GM19324 (cell line): ENCODE measurements at regions not wholly inside any gene's neighbourhood (a gene's known extent, or its start where the extent isn't known, plus 50 kb on each side); places are given as distances from the start of the nearest gene placed in this dataset.

Experiments
- ATAC-seq: cut with Tn5 transposase; IDR thresholded peaks from one replicate; pipeline ENCODE4 v1.9.1; 2021; ENCODE audit warnings: mild to moderate bottlenecking, moderate library complexity; ENCODE audit not compliant: unreplicated experiment, low FRiP score

DNA sequence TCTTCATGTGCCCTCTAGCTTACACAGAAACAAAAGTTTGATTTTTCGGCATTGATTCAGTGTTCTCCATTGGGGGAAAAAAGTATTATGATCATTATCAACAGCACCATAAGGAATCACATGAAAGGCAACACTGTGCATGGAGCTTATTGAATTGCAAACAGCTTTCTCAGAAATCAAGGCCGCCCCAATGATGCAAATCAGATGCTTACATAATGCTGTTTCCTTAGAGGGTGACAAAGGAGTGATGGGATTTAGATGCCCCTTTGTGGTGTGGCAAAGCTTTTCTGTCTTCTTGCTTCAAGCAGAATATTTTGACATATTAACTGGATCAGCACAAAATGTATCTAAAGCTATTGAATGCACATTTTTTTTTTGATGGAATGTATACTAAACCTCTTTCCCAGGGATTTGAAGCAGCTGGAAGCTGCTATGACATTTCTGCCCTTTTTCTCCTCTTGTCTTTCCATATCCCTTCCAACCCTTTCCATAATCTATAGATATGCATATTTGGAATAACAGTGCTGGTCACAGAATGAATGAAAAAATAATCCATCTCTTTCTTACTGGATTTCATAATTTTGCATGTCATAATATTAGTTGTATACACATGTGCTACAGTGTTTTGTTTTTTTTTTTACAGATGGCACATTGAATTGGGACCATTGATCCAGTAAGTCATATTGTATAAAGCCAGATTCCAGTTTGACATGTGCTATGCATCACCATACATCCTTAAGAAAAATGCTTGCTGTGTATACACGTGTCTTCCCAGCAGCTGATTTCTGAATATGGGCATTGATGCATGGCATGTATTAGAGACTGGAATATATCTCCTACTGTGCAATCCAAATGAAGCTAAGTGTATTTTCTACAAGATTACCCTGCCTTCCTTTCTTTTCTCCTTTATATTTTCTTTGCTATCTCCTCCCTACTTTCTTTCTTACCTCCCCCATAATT, 259.7 kb upstream of the DCN start:
- no peak for ATAC-seq

- no peak for ATAC-seq
Measured at GRCh38 chr12:91441246-91441645, 258.6 kb upstream of the DCN start.

DNA sequence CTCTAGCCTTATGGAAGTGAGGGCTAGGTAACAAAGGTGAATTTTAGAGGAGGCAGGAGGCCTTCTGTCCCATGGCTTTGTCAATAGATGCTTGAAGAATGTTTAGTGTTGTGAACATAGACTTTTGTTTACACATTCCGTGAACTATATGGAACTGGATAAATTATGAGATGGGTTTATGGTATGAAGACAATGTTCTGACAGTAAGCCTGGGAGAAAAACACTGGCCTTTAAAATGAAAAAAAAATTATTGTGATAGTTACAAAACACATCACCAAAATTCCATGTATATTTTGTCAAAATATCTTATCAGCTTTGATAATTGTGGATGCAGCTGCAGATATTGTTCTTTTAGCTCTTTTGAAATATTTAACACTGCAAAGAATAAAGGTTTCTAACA, 251.5 kb upstream of the DCN start:
- ATAC-seq, result no peak

DNA sequence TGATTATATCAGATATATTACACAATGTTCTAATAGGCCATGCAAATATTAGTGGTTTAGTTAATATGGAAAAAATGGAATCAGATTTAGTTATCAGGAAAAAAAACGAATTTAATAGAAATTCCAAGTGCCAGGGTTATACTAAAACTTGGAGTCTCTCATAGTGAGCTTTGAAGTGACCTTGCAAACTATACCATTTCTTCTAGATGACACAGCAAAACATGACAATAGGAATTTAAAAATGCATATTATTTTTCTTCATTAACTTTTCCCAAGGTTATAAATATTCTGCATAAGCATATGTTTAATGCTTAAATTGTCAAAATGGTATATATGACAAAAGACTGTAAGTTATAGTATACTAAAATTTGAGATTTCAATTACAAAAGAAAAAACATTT, 250.1 kb upstream of the DCN start:
- ATAC-seq, result no peak

GRCh38 chr12:91432089-91432488, 249.5 kb upstream of the DCN start:
- no peak for ATAC-seq

DNA sequence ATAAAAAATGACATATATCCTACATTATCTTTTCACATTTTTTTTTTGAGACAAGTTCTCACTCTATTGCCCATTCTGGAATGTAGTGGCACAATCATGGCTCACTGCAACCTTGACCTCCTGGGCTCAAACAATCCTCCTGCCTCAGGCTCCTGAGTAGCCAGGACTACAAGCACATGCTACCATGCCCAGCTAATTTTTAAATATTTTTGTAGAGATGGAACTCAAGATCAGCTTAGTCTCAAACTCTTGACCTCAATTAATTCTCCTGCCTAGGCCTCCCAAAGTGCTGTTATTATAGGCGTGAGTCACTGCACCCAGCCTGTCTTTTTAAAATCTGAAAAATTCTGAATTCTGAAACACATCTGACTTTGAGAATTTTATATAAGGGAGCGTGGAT, 241.9 kb upstream of the DCN start:
- no peak for ATAC-seq

- no peak for ATAC-seq
Measured at GRCh38 chr12:91423693-91424050, 241.1 kb upstream of the DCN start.

DNA sequence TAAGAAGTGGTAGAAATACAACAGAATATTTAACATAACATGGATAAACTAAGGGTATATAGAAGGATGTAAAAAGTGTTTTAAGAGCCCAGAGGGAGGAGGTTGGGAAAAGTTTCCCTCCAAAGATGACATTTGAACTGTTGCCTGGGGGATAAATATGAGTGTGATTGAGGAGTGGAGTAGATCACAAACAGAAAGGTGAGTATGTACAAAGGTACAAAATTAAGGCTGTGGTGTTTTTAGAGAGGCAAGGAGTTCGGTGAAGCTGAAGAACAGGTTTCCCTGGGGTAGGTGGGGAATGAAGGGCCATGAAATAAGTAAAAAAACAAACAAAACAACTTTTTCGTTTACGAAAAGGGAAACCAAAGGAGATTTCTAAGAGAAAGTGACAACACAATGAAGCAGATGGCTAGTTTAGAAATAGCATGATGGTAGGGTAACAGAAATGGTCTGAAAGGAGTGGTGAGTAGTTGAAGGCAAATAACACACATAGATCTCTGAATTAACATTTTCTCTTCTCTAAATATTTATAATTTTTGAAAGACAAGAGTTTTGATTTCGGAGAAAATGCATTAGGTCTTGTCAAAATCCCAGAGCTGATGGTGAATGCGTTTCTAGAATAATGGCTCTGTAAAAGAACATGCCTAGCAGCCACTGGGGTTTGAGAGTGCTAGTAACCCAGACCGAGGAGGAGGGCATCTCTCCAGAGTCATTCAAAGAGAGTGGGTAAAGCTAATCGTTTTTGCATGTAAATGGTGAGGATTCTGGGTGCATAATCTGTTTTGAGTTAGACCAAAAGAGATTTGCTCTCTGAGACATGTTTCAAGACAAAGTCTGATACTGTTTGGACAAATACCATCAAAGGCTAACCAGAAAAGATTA, 240.4 kb upstream of the DCN start:
- no peak for ATAC-seq

GRCh38 chr12:91422127-91422526, 239.5 kb upstream of the DCN start:
- ATAC-seq, result no peak

DNA sequence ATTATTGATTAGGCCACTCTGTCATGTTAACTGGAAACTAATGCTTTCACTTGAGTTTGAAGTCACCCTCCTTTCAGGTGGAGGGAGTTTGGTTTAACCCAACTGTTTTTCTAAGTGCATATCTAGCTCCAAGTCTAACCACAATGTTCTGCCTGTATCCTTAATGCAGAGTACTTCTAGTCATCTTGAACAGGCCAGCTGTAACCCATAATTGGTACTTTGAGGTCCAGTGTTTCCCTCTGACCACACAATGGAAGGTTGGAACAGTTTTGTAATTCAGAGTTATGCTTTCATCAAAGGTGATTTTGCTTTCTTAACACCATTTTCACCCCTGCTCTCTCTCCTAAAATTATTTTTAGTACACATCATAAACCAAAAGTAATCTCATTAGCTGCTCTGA, 237.2 kb upstream of the DCN start:
- no peak for ATAC-seq

DNA sequence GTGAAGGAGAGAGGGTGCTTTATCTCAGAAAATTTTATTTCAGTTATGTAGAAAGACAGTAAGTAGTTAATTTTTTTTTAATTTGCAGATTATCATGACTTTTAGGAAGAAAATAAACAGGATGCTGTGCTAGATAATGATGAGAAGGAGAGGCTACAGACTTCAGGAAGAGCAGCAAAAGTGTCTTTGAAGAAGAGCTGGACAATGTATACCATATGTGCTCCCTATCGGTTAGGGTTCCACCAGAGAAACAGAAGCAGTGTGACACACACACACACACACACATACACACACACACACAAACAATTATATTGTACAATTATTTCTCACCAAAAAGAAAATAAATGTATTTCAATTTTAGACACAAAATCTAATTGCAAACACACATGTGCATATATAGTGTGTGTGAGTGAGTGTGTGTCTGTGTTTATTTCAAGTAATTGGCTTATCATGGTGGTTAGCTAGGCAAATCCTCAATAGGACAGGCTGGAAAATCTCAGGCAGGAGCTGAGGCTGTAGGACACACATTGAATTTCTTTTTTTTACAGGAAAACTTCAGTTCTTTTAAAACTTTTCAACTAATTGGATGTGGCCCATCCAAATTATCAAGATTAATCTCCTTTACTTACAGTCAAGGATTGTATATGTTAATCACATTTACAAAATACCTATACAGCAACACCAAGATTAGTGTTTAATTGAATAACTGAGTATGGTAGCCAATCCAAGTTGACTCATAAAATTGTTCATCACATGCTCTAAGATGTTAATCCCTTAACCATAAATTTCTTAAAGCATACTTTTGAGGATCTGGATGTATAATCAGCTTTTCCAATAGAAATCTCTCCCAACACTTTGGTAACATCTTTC, 235.8 kb upstream of the DCN start:
- no peak for ATAC-seq

DNA sequence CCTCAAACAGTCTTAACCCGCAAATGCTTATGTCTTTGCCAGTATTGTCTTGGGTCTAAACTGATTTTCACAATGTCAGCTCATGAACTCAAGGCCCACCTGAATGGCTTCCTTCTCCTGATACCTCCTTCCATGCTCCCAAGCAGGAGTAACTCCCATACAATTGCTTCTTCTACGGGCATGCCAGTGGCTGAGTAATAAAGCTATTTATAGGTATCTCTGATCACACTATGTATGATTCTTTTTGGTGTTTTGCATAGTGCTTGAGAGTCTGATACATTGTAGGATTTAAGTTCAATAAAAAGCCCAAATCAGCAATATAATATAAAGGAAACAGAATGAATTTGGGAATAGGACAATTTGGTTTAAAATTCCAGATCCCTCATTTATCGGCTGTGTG, 235.0 kb upstream of the DCN start:
- ATAC-seq, result no peak

DNA sequence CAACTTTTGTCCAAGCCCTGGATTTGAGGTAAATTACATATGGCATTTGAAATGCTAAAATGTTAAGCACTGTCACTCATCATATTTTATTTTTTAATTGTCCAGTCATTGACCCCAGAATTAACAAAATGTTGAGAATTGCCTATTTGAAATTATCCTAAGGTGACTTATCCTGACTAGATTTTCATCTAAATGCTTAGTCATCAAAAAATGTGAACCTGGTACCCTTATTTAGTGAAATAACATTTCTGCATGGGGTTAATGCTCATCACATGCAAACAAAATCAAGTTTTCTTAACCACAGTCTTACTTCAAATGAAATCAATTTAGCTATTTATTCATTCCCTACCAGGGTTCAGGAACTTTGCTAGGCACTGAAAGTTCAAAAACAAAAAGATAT, 232.0 kb upstream of the DCN start:
- ATAC-seq, result no peak

DNA sequence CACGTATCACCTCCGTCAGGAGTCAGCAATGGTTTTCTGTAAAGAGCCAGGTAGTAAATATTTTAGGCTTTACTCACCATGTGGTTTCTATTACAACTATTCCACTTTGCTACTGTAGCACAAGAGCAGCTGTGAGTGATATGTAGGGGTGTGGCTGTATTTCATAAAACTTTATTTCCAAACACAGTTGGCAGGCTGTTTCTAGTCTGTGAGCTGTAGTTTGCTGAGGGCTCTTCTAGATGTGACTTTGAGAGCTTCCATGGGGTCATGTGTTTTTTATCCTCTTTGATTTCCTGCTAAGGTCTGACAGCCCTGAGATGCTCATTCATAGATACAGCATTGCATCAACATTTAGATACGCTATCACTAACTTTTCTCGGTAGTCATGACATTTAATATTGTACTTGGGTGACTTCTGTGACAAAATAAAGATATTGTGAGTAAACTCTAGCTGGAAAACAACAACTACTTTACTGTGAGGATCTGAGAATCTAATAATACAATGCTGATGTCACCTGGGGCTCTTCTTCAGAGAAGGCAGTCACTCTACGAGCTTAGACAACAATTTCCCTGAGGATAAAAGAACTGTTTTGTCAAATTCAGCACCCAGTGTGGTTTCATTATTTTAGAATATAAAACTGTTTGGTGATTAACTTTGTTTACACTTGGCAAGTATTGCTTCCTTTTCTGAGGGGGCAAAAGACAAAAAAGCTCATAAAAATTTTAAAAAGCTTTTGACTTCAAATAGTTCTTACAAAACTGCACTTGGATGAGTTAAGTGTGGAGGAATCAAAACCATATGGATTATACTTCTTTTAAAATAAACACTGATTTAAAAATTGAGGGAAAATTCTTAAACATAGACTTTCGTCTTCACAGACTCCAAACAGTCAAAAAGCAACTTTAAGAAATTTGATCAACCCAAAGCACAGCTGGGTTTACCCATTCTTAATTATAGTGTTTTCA, 231.2 kb upstream of the DCN start:
- no peak for ATAC-seq

- no peak for ATAC-seq
Measured at GRCh38 chr12:91406920-91407341, 224.3 kb upstream of the DCN start.

DNA sequence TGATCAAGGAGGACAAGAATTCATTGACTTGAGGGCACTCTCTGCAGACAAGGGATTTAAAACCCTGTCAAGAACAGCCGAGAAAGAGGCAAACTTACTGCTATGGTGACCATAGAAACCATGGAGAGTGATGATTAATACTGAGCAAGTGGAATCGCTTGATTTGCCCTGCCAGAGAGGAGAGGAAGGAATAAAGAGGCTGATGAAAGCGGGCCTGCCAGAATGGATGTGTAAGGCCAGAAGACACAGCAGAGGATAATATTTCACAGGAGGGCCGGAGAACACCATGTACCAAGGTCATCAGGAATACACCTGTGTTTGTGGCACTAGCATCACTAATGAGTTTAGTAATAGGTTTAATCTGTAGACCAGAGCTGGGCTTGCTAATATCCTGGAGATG, 221.8 kb upstream of the DCN start:
- no peak for ATAC-seq

DNA sequence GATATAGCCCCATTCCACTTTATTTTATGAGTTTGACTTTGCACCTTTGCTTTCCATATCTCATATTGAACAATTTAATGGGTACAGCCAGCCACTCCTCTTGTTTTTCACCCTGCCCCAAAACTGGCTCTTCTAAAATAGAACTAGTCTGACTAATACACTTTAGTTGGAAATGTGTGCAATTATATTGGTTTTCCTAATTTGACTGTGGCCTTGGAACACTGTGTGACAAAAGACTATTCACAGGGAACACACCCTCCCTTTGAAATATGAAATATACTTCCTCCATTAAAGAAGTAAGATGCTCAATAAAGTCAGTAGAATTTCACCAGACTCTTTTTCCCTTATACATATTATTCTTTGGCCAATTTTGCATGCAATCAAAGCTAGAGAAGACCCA, 218.6 kb upstream of the DCN start:
- no peak for ATAC-seq

DNA sequence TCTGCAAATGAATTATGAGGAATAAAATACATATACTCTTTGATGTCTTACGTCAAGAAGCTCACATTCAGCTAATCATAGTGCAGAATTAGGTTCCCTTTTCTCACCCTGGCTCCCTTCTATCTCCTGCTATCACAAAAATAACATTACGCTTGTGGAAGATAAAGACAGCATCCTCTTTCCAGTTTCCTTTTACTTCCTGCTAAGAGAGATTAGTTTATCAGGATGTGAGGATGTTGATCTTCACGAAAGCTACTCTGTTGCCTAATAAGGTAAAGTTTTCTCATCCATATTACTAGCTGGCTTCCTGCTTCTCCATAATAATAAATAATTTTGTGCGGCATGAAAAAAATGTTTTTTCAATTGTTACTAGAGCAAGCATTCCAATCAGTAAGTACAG, 217.7 kb upstream of the DCN start:
- no peak for ATAC-seq

GRCh38 chr12:91397866-91398532, 215.4 kb upstream of the DCN start:
- no peak for ATAC-seq
